ENCODE measurements at regions not wholly inside any gene's neighbourhood (a gene's known extent, or its start where the extent isn't known, plus 50 kb on each side); places are given as distances from the start of the nearest gene placed in this dataset.

DNA sequence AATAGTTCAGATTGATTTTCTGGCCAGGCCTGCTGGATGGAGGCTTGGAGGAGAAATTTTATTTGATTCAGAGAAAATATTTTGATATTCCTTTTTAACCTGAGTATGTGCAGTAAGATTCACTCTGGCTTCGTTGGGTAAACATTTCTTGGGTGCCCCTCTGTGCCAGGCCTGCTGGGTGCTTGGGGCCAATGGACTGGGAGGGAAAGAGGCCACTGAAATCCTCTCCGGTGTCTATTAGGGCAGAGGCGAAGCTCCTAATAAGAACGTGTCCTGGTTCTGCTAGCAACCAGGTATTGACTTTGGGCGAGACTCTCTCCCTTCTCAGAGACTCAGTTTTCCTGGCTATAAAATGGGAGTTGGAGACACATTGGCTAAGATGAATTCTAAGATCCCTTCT lies 122.5 kb downstream of the CYLD start:
- no peak for DNase-seq

DNA sequence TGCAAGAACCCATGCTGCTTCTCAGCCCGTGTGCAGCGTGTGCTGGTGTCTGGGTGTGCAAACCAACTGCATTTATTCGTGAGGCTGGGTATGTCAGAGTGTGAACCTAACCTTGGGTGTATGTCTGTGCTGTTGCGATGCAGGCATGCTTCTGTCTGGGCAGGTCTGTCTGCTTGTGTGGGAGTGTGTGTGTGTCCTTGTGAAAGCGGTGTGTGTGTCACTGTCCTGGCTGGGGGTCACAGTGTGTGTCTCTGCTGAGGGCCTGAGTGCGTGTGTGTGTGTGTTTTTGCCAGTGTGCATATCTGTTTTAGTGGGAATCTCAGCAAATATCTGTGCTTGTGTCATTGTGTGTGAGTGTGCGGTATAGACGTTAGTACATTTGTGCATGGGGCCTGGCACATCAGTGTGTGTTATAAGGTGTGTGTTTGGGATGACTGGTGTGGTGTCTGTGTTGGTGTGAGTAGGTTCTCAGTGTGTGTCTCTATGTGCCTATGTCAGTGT lies 121.8 kb downstream of the CYLD start:
- DNase-seq, result no peak

DNA sequence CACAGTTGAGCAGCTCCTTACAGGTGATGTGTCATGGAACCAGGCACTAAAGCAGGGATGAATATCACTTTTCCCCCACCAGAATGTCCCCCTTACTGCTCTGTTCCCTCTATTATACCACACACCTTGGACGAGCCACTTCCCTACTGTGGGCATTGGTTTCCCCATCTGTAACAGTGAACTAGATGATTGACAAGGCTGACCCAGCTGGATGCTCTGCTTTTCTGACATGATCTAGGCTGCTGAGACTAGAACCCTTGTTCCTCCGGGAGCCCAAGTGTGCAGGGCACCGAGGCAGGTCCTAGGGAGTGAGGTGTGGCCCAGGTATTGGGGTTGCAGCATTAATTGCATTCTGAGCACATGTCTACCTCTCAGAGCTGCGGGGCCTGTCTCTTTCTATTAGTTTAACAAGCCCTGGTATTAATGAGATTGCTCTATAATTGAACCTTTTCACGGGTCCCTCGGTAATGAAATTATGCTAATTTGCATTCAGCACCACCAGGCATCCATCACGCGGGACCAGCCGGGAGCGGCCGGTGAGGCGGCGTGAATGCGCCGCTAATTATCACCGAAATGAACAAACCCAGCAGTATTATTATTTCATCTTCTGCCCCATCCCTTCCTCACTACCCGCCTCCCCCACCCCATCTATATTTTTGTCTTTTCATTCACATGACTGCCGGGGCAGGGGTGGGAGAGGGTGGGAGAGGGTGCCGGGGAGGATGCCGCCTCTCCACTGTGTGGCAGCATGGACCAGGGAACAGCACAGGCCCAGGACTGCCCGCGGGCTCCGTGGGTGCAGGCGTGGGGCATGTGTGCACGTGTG lies 121.1 kb downstream of the CYLD start:
- DNase-seq, result peak; percentile 68

DNA sequence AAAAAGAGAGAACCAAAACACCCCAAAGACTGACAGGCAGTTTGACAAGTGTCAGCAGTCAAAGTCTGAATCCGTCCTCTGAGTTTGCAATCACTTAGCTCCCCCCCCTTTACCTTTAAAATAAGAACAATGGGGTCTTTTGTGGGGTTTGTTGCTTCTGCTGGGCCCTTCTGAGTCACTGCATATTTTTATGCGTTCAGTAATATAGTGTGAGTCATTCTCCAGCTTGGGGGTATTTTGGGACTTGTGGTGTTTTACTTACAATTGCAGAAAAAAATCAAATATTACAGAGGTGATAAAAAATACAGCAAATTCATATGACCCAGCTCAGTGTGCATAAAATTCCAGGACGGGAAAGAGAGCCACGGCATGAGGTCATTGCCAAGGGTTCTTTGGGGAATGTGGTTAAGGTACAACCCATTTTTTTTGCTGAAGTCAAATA lies 120.1 kb downstream of the CYLD start:
- no peak for DNase-seq

DNA sequence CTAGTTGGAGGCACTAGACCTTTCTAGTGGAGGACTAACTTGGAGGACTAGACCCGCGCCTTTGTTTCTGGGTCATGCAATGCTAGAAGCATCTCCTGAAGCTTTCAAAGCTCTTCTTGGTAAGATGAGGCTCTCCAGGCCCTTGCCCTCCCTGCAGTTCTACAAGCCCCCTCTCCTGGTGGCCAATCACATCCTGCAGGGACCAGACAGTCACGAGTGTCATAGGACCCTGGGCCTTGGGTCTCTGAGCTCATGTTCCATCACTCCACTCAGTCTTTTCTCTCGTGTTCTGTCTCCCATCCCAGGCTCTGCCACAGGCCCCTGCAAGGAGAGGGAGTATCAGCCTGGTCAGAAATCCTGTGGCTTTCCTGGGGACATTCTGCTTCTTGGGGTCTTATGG lies 119.6 kb downstream of the CYLD start:
- DNase-seq, result no peak

DNA sequence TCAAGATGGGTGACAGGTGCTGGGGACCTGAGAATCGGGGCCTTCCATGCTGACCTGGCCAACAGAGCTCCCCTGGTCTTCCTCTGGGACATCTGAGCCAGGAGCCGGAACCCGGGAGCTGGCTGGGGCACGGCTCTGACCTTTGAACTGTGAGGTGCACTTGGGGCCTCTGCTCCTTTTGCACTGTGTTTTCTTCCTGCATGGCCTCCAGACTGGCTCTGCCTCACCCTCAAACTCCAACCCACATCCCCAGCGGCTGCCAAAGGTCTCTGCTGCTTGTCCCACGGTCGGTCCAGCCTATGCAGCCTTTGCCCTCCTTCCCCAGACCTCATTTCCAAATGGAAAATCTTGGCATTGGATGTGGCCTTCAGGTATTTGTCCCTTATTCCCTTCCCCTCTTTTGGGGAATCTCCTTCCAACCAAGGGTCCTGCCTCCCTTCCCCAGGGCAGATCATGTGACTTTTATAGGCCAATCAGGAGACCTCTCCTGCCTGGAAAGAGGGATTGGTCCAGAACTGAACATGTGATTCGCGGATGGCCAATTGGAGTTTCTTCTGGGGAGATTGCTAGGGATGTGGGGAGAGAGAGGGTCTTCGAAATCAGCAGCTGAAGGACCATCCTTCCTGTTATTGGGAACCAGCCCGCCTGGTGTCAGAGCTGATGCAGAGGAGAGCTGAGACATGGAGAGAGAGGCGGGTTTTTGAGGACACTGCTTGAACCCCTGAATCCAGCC lies 117.9 kb downstream of the CYLD start:
- DNase-seq, result no peak

DNA sequence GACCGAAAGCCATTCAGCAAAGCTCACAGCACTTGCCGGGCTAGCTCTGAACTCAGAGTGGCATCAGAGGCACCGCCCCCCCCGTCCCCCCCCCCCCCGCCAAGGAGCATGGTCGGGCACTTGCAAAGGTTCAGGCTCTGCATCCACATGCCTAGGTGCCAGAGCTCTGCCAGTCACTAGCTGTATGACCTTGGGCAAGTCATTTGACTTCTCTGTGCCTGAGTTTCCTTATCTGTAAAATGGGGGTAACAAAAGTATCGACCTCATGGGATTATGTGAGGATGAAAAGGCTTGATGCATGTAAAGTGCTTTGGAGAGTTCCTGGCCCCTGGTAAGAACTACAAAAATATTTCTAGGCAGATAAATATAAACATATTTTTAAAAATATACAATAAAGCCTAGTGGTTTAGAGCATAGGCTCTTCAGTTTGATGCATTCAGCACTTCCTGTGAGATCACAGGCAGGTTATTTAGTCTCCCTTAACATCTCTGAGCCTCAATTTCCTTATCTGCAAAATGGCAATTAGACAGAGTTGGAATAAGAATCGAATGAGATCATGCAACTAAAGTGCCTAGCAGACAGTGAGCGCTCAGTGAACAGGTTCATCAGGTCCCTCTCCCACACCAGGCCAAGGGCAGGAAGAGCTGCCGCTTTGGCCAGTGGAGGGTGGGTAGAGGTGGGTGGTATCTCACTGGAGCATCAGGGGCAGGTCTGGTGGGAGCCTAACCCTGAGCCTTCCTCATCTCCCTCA lies 117.2 kb downstream of the CYLD start:
- DNase-seq, result no peak

DNA sequence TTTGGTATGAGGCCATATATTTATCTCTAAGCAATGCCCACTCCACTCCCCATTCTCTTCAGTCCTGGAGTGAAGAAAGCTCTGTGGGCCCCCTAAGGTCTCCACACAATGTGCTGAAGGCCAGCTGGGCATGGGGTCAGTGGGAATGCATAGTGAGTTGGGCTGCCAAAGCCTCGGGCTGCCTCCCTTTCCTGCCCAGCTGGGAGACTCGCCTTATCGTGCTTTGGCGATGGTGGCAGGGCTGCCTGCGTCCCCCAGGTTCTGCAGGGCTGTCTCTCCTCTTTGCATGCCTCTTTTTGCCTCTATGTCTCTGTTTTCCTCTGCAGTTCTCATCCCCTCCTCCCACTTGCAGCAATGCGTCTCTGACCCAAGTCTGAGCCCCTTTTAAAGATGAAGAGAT lies 116.5 kb downstream of the CYLD start:
- DNase-seq, result no peak

DNA sequence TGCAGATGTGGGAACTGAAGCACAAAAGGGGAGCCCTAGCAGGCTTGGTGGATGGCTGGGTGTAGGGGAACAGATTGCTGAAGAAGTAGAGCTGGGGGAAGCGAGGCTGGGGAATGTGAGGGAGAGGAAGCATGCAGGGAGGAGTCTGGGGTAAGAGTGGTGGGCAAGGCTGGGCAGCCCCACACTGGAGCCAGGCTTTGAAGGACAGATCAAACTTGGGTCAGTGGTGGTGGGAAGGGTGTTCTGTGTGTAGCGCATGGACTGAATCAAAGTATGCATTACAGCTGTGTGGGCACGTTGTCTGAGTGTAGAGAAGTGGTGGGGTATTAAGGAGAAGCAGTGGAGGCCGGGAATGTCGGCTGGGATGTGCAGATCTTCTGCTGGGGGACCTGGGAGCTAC lies 116.0 kb downstream of the CYLD start:
- DNase-seq, result no peak

DNA sequence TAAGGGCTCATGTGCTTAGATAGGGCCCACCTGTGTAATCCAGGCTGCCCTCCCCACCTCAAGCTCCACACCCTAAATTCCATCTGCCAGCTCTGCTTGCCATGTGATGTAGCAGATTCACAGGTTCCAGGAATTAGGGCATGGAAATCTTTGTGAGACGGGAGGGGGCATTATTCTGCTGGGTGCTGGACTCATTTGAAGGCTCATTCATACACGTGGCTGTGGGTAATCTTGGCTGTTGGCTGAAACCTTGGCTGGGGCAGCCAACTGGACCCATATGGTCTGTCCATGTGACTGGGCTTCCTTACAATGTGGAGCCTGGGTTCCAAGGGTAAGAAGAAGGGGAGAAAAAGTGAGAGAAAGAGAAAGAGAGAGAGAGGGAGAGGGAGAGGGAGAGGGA lies 115.1 kb downstream of the CYLD start:
- DNase-seq, result no peak

DNA sequence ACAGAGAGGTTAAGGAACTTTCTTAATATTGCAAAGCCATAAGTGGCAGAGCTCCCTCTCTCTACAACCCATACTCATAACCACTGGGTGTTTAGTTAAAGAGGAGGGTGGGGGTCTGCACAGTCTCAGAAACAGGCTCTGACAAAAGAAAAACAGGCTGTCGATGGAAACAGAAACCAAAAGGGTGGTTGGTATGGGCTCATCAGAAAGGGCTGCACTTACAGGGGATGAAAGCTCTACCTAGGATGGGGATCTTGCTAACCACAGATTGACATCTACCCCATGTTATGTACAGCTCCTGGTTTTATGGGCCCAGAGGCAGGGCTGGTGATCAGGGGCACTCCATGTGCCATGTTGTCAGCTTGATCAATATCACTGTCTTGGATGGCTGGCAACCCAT lies 111.4 kb downstream of the CYLD start:
- no peak for DNase-seq
